ENCODE measurements at regions not wholly inside any gene's neighbourhood (a gene's known extent, or its start where the extent isn't known, plus 50 kb on each side); places are given as distances from the start of the nearest gene placed in this dataset.

- TF ChIP-seq CTCF (conservative IDR thresholded peaks at IDR 0.05; ENCODE audit: low read length) (no peak), EZH2phosphoT487 (IDR thresholded peaks at IDR 0.05; ENCODE audit: borderline replicate concordance) (no peak)
Measured at GRCh38 chr3:106533093-106533787, 664.4 kb upstream of the CBLB start.
